ENCODE measurements at regions not wholly inside any gene's neighbourhood (a gene's known extent, or its start where the extent isn't known, plus 50 kb on each side); places are given as distances from the start of the nearest gene placed in this dataset.

GRCh38 chr15:31557899-31558298, 231.3 kb downstream of the KLF13 start:
- DNase-seq = no peak

- no peak for DNase-seq
Measured at GRCh38 chr15:31558840-31559239, 232.2 kb downstream of the KLF13 start.

- DNase-seq = no peak
Measured at GRCh38 chr15:31559786-31560185, 233.2 kb downstream of the KLF13 start.

- no peak for DNase-seq
Measured at GRCh38 chr15:31560643-31561042, 234.0 kb downstream of the KLF13 start.

- no peak for DNase-seq
Measured at GRCh38 chr15:31561156-31561555, 234.5 kb downstream of the KLF13 start.

GRCh38 chr15:31563001-31563400, 236.4 kb downstream of the KLF13 start:
- no peak for DNase-seq

- DNase-seq = no peak
Measured at GRCh38 chr15:31563421-31563820, 236.8 kb downstream of the KLF13 start.

- no peak for DNase-seq
Measured at GRCh38 chr15:31567861-31568260, 241.2 kb downstream of the KLF13 start.

GRCh38 chr15:31569836-31570235, 243.2 kb downstream of the KLF13 start:
- no peak for DNase-seq

- DNase-seq = no peak
Measured at GRCh38 chr15:31570591-31570990, 244.0 kb downstream of the KLF13 start.

GRCh38 chr15:31571676-31572075, 245.0 kb downstream of the KLF13 start:
- DNase-seq = peak; percentile 55

- DNase-seq = no peak
Measured at GRCh38 chr15:31573759-31574158, 247.1 kb downstream of the KLF13 start.

- DNase-seq = peak; percentile 24
Measured at GRCh38 chr15:31574766-31575165, 248.1 kb downstream of the KLF13 start.

- DNase-seq = no peak
Measured at GRCh38 chr15:31577108-31577507, 250.5 kb downstream of the KLF13 start.

- DNase-seq = no peak
Measured at GRCh38 chr15:31579282-31579681, 252.6 kb downstream of the KLF13 start.

GRCh38 chr15:31579976-31580375, 253.3 kb downstream of the KLF13 start:
- DNase-seq = no peak

GRCh38 chr15:31584195-31584594, 257.6 kb downstream of the KLF13 start:
- no peak for DNase-seq

- DNase-seq = no peak
Measured at GRCh38 chr15:31585240-31585639, 258.6 kb downstream of the KLF13 start.

- no peak for DNase-seq
Measured at GRCh38 chr15:31586841-31587240, 260.2 kb downstream of the KLF13 start.

- no peak for DNase-seq
Measured at GRCh38 chr15:31587583-31587982, 260.9 kb downstream of the KLF13 start.

- DNase-seq = no peak
Measured at GRCh38 chr15:31590609-31591008, 264.0 kb downstream of the KLF13 start.

GRCh38 chr15:31591908-31592307, 265.3 kb downstream of the KLF13 start:
- no peak for DNase-seq

GRCh38 chr15:31597466-31597865, 270.8 kb downstream of the KLF13 start:
- DNase-seq = no peak

- DNase-seq = no peak
Measured at GRCh38 chr15:31598620-31599019, 272.0 kb downstream of the KLF13 start.

GRCh38 chr15:31605467-31605931, 278.9 kb downstream of the KLF13 start:
- peak; percentile 31 for DNase-seq

GRCh38 chr15:31606194-31606669, 279.6 kb downstream of the KLF13 start:
- DNase-seq = no peak
